WTC11 (cell line): ENCODE measurements at regions not wholly inside any gene's neighbourhood (a gene's known extent, or its start where the extent isn't known, plus 50 kb on each side); places are given as distances from the start of the nearest gene placed in this dataset.

ENCODE experiments used
- ATAC-seq: fragments of 200-7000 bp; cut with Tn5 transposase; 2 replicates; pipeline ENCODE4 v1.10.0; 2021; ENCODE audit warnings: mild to moderate bottlenecking, moderate library complexity
- CTCF ChIA-PET: fragments of 300-600 bp; sonication (Branson Sonifier 250); formaldehyde crosslinking; loops from one replicate; lab custom pipeline; 2021; ENCODE audit warnings: antibody characterized with exemption; lab: Charles Lee
- POLR2A ChIA-PET: fragments of 350-600 bp; sonication (Branson Sonifier 250); formaldehyde crosslinking; loops from one replicate; lab custom pipeline; 2021; ENCODE audit warnings: antibody characterized with exemption; lab: Charles Lee
- DNase-seq: peaks from one replicate; pipeline ENCODE4 v3.0.0; 2021; ENCODE audit warnings: low spot score
- H3K27ac Mint-ChIP-seq: 2 replicates; pipeline ENCODE4 v1.8.0; 2021; ENCODE audit warnings: mixed read lengths
- H3K27me3 Mint-ChIP-seq: 2 replicates; pipeline ENCODE4 v1.8.0; 2021; ENCODE audit warnings: low read depth, mild to moderate bottlenecking, moderate library complexity, mixed read lengths
- H3K36me3 Mint-ChIP-seq: 2 replicates; pipeline ENCODE4 v1.8.0; 2021; ENCODE audit warnings: mixed read lengths
- H3K4me1 Mint-ChIP-seq: 2 replicates; pipeline ENCODE4 v1.8.0; 2022; ENCODE audit warnings: mixed read lengths
- H3K4me3 Mint-ChIP-seq: 2 replicates; pipeline ENCODE4 v1.8.0; 2021; ENCODE audit warnings: mild to moderate bottlenecking, moderate library complexity, mixed read lengths
- H3K9me3 Mint-ChIP-seq: 2 replicates; pipeline ENCODE4 v1.8.0; 2021; ENCODE audit warnings: mixed read lengths
- CBFB ChIP-seq: sonication (generic); formaldehyde crosslinking; IDR thresholded peaks from 2 replicates; pipeline ENCODE4 v1.8.1; 2022; ENCODE audit warnings: mild to moderate bottlenecking, low read depth, missing genetic modification reagents
- CREM ChIP-seq: sonication (generic); formaldehyde crosslinking; IDR thresholded peaks from 2 replicates; pipeline ENCODE4 v1.8.1; 2022; ENCODE audit warnings: mild to moderate bottlenecking, missing genetic modification reagents, moderate library complexity
- EMX1 ChIP-seq: fragments of 250-450 bp; sonication (Bioruptor Pico); IDR thresholded peaks from 2 replicates; pipeline ENCODE4 v1.8.0; 2021; ENCODE audit warnings: mild to moderate bottlenecking
- FOXP1 ChIP-seq: sonication (generic); formaldehyde crosslinking; IDR thresholded peaks from 2 replicates; pipeline ENCODE4 v1.8.0; 2022; ENCODE audit warnings: missing genetic modification reagents, mild to moderate bottlenecking, moderate library complexity, borderline replicate concordance
- SMAD4 ChIP-seq: sonication (generic); formaldehyde crosslinking; IDR thresholded peaks from 2 replicates; pipeline ENCODE4 v1.8.0; 2022; ENCODE audit warnings: mild to moderate bottlenecking, missing genetic modification reagents
- TEAD4 ChIP-seq: sonication (generic); formaldehyde crosslinking; IDR thresholded peaks from 2 replicates; pipeline ENCODE4 v1.8.0; 2022; ENCODE audit warnings: mild to moderate bottlenecking, missing genetic modification reagents
- ZBTB21 ChIP-seq: sonication (generic); formaldehyde crosslinking; IDR thresholded peaks from 2 replicates; pipeline ENCODE4 v1.8.1; 2023; ENCODE audit warnings: mild to moderate bottlenecking, missing genetic modification reagents, borderline replicate concordance
- ZNF121 ChIP-seq: sonication (generic); formaldehyde crosslinking; IDR thresholded peaks from 2 replicates; pipeline ENCODE4 v1.8.0; 2023; ENCODE audit warnings: missing genetic modification reagents
- ZNF232 ChIP-seq: sonication (generic); formaldehyde crosslinking; IDR thresholded peaks from 2 replicates; pipeline ENCODE4 v1.8.0; 2022; ENCODE audit warnings: mild to moderate bottlenecking, missing genetic modification reagents
- ZNF263 ChIP-seq: sonication (generic); formaldehyde crosslinking; IDR thresholded peaks from 2 replicates; pipeline ENCODE4 v1.8.1; 2022; ENCODE audit warnings: low read depth, mild to moderate bottlenecking, moderate library complexity, missing genetic modification reagents
- TF ChIP-seq, protein P1 (sequence below): sonication (generic); formaldehyde crosslinking; IDR thresholded peaks from 2 replicates; pipeline ENCODE4 v1.8.1; 2023; ENCODE audit warnings: mild to moderate bottlenecking, missing genetic modification reagents
- TF ChIP-seq, protein P2 (sequence below): sonication (generic); formaldehyde crosslinking; IDR thresholded peaks from 2 replicates; pipeline ENCODE4 v1.8.0; 2022; ENCODE audit warnings: mild to moderate bottlenecking, missing genetic modification reagents
- TF ChIP-seq, protein P3 (sequence below): sonication (generic); formaldehyde crosslinking; IDR thresholded peaks from 2 replicates; pipeline ENCODE4 v1.8.0; 2023; ENCODE audit warnings: missing genetic modification reagents
- TF ChIP-seq, protein P4 (sequence below): sonication (generic); formaldehyde crosslinking; IDR thresholded peaks from 2 replicates; pipeline ENCODE4 v1.8.1; 2023; ENCODE audit warnings: mild to moderate bottlenecking, missing genetic modification reagents, borderline replicate concordance
- TF ChIP-seq, protein P5 (sequence below): sonication (generic); formaldehyde crosslinking; IDR thresholded peaks from 2 replicates; pipeline ENCODE4 v1.8.1; 2023; ENCODE audit warnings: mild to moderate bottlenecking, missing genetic modification reagents, moderate library complexity

DNA sequence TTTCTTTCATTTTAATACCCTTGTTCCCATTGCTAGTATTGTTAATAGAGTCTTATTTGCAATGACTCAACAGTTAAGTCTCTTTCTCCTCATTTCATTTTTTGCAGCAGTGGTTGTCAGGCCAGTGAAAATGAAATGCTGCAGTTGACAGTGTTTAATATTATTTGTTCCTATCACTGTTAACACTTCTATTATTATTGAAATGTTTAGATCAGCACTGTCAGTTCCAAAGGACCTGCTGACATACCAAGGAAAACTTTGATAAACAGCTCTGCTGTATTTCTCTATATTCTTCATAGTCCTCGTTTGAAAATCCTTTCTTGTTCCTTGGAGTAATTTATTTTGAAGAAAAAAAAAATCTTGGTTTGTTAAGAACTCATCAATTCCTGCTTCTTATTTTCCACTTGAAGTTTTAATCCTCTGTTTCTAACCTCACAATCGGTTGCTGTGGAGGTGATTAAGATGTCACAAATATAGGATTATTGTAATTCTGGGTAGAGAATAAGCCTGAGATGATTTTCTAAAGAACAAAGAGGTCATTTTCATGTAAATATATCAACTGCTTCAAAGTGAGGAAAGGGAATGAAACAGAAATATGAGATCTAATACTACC, 1065.9 kb upstream of the CITED2 start:
- DNase-seq, result no peak
- CTCF ChIA-PET, result no interaction called here
- TF ChIP-seq ZBTB21 (CRISPR knock-in tag) (no peak), ZNF121 (CRISPR knock-in tag) (no peak), SMAD4 (CRISPR knock-in tag) (no peak), CREM (CRISPR knock-in tag) (no peak), FOXP1 (no peak), ZNF263 (CRISPR knock-in tag) (no peak), CBFB (CRISPR knock-in tag) (no peak), TEAD4 (CRISPR knock-in tag) (no peak), EMX1 (no peak), ZNF232 (no peak)
- TF ChIP-seq, protein P1, sequence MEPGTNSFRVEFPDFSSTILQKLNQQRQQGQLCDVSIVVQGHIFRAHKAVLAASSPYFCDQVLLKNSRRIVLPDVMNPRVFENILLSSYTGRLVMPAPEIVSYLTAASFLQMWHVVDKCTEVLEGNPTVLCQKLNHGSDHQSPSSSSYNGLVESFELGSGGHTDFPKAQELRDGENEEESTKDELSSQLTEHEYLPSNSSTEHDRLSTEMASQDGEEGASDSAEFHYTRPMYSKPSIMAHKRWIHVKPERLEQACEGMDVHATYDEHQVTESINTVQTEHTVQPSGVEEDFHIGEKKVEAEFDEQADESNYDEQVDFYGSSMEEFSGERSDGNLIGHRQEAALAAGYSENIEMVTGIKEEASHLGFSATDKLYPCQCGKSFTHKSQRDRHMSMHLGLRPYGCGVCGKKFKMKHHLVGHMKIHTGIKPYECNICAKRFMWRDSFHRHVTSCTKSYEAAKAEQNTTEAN (CRISPR knock-in tag), result no peak
- TF ChIP-seq, protein P2, sequence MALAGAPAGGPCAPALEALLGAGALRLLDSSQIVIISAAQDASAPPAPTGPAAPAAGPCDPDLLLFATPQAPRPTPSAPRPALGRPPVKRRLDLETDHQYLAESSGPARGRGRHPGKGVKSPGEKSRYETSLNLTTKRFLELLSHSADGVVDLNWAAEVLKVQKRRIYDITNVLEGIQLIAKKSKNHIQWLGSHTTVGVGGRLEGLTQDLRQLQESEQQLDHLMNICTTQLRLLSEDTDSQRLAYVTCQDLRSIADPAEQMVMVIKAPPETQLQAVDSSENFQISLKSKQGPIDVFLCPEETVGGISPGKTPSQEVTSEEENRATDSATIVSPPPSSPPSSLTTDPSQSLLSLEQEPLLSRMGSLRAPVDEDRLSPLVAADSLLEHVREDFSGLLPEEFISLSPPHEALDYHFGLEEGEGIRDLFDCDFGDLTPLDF, result no peak
- TF ChIP-seq, protein P3, sequence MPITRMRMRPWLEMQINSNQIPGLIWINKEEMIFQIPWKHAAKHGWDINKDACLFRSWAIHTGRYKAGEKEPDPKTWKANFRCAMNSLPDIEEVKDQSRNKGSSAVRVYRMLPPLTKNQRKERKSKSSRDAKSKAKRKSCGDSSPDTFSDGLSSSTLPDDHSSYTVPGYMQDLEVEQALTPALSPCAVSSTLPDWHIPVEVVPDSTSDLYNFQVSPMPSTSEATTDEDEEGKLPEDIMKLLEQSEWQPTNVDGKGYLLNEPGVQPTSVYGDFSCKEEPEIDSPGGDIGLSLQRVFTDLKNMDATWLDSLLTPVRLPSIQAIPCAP (CRISPR knock-in tag), result no peak
- Mint-ChIP-seq H3K27me3 (no peaks in the 10 kb centered on the region), H3K9me3 (peaks cover 15% of the 10 kb centered on the region), H3K4me1 (peaks cover 51% of the 10 kb centered on the region), H3K27ac (peak overlapping the region; percentile 35; the same call in 1 of the 2 replicates), H3K4me3 (peak overlapping the region; percentile 14; the same call in 1 of the 2 replicates), H3K36me3 (peaks cover 19% of the 10 kb centered on the region)
- POLR2A ChIA-PET, result no interaction called here
- no peak for ATAC-seq

DNA sequence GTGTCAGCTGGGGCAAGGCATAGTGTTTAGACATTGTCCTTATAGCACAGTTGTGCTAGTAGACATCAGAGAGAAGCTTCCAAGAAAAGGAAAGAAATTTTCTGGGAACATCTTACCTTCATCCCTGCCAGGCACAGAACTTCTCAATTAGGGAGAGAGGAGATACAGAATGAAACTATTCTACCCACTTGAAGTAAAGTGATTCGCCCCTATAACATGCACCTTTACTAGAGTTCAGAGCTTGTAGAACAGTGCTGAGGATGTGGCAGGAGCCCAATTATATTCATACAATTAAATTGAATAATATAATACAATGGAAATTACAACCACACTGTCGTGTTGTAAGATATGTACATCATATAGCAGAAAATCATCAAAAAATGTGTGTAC, 1063.9 kb upstream of the CITED2 start:
- Mint-ChIP-seq H3K4me1 (peaks cover 51% of the 10 kb centered on the region), H3K36me3 (peaks cover 39% of the 10 kb centered on the region), H3K9me3 (peaks cover 35% of the 10 kb centered on the region), H3K27ac (no peak overlapping the region), H3K4me3 (no peak overlapping the region), H3K27me3 (peaks cover 2% of the 10 kb centered on the region; the same call in 1 of the 2 replicates)
- DNase-seq (no peak), ATAC-seq (no peak)
- ChIA-PET CTCF (interaction anchor here (1.0 kb wide), 1 partner anchor 386 kb away, joined by 3 read pairs; no protein-coding TSS in a partner anchor), POLR2A (interaction anchor here (0.6 kb wide), 1 partner anchor 1063 kb away, joined by 3 read pairs; no protein-coding TSS in a partner anchor)
- TF ChIP-seq, protein P4, sequence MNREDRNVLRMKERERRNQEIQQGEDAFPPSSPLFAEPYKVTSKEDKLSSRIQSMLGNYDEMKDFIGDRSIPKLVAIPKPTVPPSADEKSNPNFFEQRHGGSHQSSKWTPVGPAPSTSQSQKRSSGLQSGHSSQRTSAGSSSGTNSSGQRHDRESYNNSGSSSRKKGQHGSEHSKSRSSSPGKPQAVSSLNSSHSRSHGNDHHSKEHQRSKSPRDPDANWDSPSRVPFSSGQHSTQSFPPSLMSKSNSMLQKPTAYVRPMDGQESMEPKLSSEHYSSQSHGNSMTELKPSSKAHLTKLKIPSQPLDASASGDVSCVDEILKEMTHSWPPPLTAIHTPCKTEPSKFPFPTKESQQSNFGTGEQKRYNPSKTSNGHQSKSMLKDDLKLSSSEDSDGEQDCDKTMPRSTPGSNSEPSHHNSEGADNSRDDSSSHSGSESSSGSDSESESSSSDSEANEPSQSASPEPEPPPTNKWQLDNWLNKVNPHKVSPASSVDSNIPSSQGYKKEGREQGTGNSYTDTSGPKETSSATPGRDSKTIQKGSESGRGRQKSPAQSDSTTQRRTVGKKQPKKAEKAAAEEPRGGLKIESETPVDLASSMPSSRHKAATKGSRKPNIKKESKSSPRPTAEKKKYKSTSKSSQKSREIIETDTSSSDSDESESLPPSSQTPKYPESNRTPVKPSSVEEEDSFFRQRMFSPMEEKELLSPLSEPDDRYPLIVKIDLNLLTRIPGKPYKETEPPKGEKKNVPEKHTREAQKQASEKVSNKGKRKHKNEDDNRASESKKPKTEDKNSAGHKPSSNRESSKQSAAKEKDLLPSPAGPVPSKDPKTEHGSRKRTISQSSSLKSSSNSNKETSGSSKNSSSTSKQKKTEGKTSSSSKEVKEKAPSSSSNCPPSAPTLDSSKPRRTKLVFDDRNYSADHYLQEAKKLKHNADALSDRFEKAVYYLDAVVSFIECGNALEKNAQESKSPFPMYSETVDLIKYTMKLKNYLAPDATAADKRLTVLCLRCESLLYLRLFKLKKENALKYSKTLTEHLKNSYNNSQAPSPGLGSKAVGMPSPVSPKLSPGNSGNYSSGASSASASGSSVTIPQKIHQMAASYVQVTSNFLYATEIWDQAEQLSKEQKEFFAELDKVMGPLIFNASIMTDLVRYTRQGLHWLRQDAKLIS (CRISPR knock-in tag), result no peak
- TF ChIP-seq, protein P1 (CRISPR knock-in tag), result no peak
- TF ChIP-seq, protein P5, sequence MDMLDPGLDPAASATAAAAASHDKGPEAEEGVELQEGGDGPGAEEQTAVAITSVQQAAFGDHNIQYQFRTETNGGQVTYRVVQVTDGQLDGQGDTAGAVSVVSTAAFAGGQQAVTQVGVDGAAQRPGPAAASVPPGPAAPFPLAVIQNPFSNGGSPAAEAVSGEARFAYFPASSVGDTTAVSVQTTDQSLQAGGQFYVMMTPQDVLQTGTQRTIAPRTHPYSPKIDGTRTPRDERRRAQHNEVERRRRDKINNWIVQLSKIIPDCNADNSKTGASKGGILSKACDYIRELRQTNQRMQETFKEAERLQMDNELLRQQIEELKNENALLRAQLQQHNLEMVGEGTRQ (CRISPR knock-in tag), result no peak
